HG03139 (cell line): ENCODE measurements at regions not wholly inside any gene's neighbourhood (a gene's known extent, or its start where the extent isn't known, plus 50 kb on each side); places are given as distances from the start of the nearest gene placed in this dataset.
"Not testable (repeated sequence)": the region's sequence is repeated elsewhere in the genome, so short reads cannot be mapped to it uniquely, and the experiment has no call there.

ENCODE experiments used
- ATAC-seq: cut with Tn5 transposase; IDR thresholded peaks from one replicate; pipeline ENCODE4 v1.9.1; 2021; ENCODE audit not compliant: unreplicated experiment

GRCh38 chr5:103389846-103390245, 131.3 kb downstream of the MACIR start:
- ATAC-seq: no peak

DNA sequence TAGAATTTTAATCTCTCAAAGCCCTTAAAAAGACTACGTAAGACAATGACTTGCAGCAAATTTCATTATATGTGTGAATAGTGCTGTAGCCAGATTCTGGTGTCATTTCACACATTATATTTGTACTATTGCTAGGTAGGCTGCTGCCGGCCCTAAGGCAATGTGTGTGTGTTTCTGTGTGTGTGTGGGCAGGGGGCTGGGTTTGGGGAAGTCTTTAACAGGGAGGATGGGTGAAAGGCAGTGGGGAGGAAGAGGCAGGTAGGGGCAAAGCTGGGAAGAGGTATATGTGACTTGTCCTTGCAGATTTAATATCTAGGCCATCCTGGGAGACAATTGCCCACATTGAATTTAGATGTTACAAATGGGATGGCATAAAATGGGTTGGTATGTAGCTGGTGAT, 130.8 kb downstream of the MACIR start:
- no peak for ATAC-seq

DNA sequence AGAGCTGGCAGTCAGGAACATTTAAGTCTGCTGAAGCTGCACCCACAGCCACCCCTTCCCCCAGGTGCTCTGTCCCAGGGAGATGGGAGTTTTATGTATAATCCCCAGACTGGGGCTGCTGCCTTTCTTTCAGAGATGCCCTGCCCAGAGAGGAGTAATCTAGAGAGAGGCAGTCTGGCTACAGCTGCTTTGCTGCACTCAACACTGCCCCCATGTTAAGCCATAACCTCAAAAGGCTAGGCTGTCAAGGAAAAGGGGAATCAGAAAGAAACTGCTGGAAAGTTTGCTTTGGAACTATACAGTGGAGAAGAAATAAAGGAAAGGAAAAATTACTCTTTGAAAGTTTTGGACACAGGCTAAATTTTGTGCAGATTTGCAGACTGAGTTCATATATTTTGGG, 127.2 kb downstream of the MACIR start:
- no peak for ATAC-seq

DNA sequence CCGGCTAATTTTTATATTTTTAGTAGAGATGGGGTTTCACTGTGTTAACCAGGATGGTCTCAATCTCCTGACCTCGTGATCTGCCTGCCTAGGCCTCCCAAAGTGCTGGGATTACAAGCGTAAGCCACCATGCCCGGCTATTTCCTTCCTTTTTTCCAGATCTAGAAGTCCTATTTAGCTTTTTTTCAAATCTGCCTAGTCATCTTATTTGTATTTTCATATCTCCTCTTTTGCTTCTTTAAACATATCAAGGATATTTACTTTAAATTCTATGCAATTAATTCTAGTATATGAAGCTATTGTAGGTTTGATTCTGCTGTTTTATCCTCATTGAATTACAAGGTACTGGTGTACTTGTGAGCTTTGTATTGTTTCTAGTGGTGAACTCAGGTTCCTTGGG, 119.1 kb downstream of the MACIR start:
- ATAC-seq: not testable (repeated sequence)

- ATAC-seq: no peak
Measured at GRCh38 chr5:103375863-103376591, 117.5 kb downstream of the MACIR start.

- no peak for ATAC-seq
Measured at GRCh38 chr5:103375350-103375749, 116.8 kb downstream of the MACIR start.

DNA sequence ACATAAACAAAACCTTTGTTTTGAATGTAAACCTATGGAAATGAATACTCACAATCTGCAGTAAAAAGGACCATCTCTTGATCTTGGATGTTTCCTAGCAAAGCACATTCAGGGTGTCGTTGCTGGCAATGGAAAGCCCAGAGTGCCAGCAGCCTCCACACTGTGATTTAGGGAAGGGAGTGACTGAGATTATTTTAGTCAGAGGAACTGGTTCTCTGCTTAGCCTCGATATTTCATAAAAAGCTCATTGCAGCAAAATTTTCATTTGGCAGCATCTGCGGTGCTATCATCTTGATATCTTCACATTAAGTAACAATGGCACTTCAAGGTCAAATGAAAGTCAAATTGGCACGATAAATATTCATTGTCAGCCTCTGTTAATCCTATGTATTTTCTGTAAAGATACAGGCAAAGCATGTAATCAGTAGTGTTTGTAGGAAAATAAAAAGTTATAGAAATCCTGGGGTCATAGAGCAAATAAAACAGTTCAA, 116.0 kb downstream of the MACIR start:
- no peak for ATAC-seq

- ATAC-seq: no peak
Measured at GRCh38 chr5:103373597-103374472, 115.3 kb downstream of the MACIR start.

- ATAC-seq: no peak
Measured at GRCh38 chr5:103371046-103371607, 112.6 kb downstream of the MACIR start.

GRCh38 chr5:103369125-103370120, 110.9 kb downstream of the MACIR start:
- ATAC-seq: no peak

DNA sequence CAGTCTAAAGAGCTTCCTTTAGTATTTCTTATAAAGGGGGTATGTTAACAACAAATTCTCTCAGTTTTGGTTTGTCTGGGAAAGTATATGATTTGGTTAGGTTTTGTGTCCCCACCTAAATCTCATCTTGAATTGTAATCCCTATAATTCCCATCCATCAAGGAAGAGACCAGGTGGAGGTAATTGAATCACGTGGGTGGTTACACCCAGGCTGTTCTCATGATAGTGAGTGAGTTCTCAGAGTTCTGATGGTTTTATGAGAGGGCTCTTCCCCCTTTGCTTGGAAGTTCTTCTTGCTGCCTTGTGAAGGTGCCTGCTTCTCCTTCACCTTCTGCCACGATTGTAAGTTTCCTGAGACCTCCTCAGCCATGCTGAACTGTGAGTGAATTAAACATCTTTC, 109.1 kb downstream of the MACIR start:
- ATAC-seq: no peak

- ATAC-seq: no peak
Measured at GRCh38 chr5:103366918-103367549, 108.5 kb downstream of the MACIR start.

- no peak for ATAC-seq
Measured at GRCh38 chr5:103364074-103364473, 105.5 kb downstream of the MACIR start.

DNA sequence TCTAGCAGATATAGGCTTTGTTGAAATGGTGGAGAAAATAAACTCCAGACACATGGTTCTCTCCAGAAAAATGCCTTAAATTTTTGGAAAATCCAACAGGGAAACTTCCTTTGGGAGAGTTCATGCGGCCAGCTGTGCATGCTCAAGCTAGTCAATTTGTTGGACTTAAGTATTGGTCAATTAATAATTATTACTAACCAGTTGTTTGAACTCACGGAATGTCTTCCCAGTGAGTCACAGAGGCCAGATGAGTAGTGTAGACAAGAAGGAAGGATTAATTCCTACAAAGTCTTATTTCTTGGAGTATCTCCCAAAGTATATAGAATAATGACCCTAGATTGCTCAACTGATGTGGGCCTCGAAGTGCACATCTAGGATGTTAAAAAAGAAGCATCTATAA, 103.6 kb downstream of the MACIR start:
- no peak for ATAC-seq

DNA sequence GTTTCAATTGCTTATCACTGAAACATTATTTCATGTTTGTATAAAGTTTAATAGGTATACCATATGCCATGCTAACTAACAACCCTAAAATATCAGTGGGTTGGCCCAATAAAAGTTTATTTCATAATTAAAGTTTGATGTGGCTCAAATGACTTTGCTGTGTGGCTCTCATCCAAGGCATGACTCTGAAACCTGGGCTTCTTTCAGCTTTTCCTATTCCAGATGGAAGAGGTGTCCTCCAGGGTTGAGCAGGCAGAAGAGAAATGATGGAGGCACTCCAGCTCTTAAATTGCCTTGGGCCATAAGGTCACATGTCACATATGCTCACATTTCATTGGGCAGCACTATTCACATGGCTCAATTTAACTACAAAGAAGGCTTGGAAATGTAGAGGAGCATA, 101.9 kb downstream of the MACIR start:
- no peak for ATAC-seq

DNA sequence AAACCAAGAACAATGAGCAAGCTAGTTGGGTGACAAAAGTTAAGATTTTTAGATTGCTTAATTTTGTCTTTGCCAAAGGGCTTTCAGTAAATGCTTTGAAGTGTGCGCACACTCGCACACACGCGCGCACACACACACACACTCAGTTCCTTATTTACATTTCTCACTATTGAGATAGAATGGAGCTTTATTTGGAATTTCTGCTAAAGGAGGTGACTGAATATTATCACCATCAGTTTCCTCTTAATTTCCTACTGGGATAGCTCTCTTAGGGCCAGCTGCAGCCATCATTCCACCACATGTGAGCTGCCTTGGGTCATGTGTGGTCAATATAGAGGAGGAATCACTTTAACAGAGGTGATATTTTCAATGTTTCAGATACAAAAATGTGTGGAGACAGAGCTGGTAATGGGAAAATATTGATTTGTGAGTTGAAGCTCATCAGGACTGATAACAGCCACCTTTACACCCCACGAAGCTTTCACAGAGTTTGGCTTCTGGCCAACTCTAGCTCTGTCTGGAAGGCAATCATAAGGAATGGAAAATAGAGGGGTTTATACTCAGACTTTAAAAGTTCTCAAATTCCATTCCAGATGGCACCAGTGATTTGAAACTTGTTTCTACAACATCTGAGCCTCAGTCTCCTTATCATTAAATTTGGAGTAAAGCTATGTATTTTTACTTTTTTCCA, 99.9 kb downstream of the MACIR start:
- no peak for ATAC-seq

DNA sequence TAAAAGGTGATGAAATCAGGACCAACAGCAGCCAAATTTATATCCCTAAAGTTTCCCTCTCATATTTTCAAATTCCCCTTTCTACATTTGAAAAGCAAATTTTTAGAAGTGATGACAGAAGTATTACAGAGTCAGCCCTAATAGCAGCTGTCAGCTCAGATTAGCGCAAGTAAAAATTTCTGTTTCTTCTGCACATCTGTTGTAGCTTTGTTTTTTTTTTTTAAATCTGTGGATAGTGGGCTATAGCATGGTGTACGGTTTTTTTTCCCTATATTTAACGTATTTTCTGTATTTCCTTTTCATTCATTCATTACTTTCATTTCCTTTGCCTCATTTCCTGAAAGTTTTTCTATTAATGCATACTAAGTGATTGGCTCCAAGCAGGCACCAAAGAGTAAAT, 99.1 kb downstream of the MACIR start:
- no peak for ATAC-seq

GRCh38 chr5:103356350-103357091, 98.0 kb downstream of the MACIR start:
- no peak for ATAC-seq

DNA sequence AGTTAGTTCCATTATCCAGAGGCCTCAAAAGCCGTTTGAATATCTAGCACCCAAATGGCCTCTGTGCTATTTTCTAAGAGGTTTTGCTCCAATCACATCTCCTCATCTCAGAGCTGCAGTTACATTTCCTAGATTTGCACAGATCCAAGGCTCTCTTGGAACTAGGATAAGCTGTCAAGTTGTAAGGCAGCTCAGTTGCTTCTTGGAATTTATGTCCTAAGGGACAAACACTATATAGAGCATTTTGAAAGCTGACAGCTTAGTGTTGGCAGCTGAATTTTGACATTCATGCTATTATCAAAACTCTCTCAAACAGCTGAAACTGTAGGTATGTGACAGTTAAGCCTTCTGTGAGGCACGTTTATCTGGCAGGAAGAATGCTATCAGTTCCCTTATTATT, 97.0 kb downstream of the MACIR start:
- ATAC-seq: no peak
